CD4-positive, CD25-positive, alpha-beta regulatory T cell (primary cell): ENCODE measurements at regions not wholly inside any gene's neighbourhood (a gene's known extent, or its start where the extent isn't known, plus 50 kb on each side); places are given as distances from the start of the nearest gene placed in this dataset.
A peak's percentile ranks its signal among the peaks of the same experiment; 100 is the strongest.

Experiments
- ATAC-seq, 2 donors: fragments of 150-1000 bp; cut with Tn5 transposase; one replicate each; pipeline ENCODE4 v1.10.0; 2021; ENCODE audit warnings: low read depth in 2 of 2, moderate number of reproducible peaks in 2 of 2, moderate library complexity in 1 of 2
- DNase-seq, 3 donors: peaks; one replicate each; pipeline versions ENCODE4 v3.0.0 to v3.0.0-alpha.2; 2012 to 2022; ENCODE audit warnings: mixed read lengths in 1 of 3
- H3K27ac ChIP-seq: one replicate; pipeline ENCODE4 v1.7.0; 2013; ENCODE audit warnings: mild to moderate bottlenecking, low read length; ENCODE audit not compliant: insufficient read depth, poor library complexity, severe bottlenecking
- H3K27me3 ChIP-seq: one replicate; pipeline ENCODE4 v1.7.0; 2013; ENCODE audit warnings: low read length; ENCODE audit not compliant: control insufficient read depth, insufficient read depth
- H3K36me3 ChIP-seq: one replicate; pipeline ENCODE4 v1.7.0; 2013; ENCODE audit warnings: mild to moderate bottlenecking, low read length, moderate library complexity; ENCODE audit not compliant: control insufficient read depth, insufficient read depth
- H3K4me1 ChIP-seq: 2 replicates; pipeline ENCODE4 v1.7.0; 2013; ENCODE audit warnings: mild to moderate bottlenecking, low read length; ENCODE audit not compliant: insufficient read depth, control insufficient read depth, poor library complexity, severe bottlenecking
- H3K4me3 ChIP-seq: one replicate; pipeline ENCODE4 v1.7.0; 2013; ENCODE audit warnings: low read depth, mild to moderate bottlenecking, low read length, moderate library complexity
- H3K9me3 ChIP-seq, 2 experiments: 1 replicate in 1 of 2; 2 replicates in 1 of 2; pipeline ENCODE4 v1.7.0; 2013; ENCODE audit warnings: low read length in 2 of 2, mild to moderate bottlenecking in 1 of 2, moderate library complexity in 1 of 2; ENCODE audit not compliant: control insufficient read depth in 2 of 2
- H3K27ac Mint-ChIP-seq, 3 donors: one replicate each; pipeline ENCODE4 v1.8.0; 2020 to 2022; ENCODE audit warnings: mild to moderate bottlenecking in 3 of 3, mixed read lengths in 3 of 3, moderate library complexity in 2 of 3
- H3K27me3 Mint-ChIP-seq: one replicate; pipeline ENCODE4 v1.8.0; 2022; ENCODE audit warnings: mild to moderate bottlenecking, mixed read lengths
- H3K36me3 Mint-ChIP-seq: one replicate; pipeline ENCODE4 v1.8.0; 2020; ENCODE audit warnings: mixed read lengths
- H3K4me1 Mint-ChIP-seq, 4 donors: one replicate each; pipeline ENCODE4 v1.8.0; 2020 to 2022; ENCODE audit warnings: mixed read lengths in 4 of 4, mild to moderate bottlenecking in 1 of 4
- H3K4me3 Mint-ChIP-seq, 4 donors: one replicate each; pipeline ENCODE4 v1.8.0; 2020 to 2022; ENCODE audit warnings: mild to moderate bottlenecking in 4 of 4, mixed read lengths in 4 of 4, moderate library complexity in 3 of 4
- H3K9me3 Mint-ChIP-seq, 7 donors: one replicate each; pipeline ENCODE4 v1.8.0; 2020 to 2022; ENCODE audit warnings: mixed read lengths in 7 of 7, mild to moderate bottlenecking in 3 of 7, moderate library complexity in 2 of 7

- H3K27me3 Mint-ChIP-seq = no peaks in the 10 kb centered on the region
- Histone ChIP-seq H3K36me3 (no peaks in the 10 kb centered on the region), H3K27ac (no peak overlapping the region), H3K27me3 (no peaks in the 10 kb centered on the region), H3K4me3 (no peak overlapping the region), H3K9me3 (peaks cover 0 to 15% of the 10 kb centered on the region in 2 experiments), H3K4me1 (no peaks in the 10 kb centered on the region)
- peaks cover 0 to 15% (median 5%) of the 10 kb centered on the region in 7 donors for H3K9me3 Mint-ChIP-seq
- ATAC-seq (no peak), DNase-seq (no peak)
- H3K4me1 Mint-ChIP-seq = no peaks in the 10 kb centered on the region
- no peaks in the 10 kb centered on the region for H3K36me3 Mint-ChIP-seq
- H3K4me3 Mint-ChIP-seq = no peak overlapping the region
- no peak overlapping the region for H3K27ac Mint-ChIP-seq
Observed at GRCh38 chr13:68063181-68063580, 833.0 kb upstream of the PCDH9 start.

- Mint-ChIP-seq H3K4me3 (no peak overlapping the region), H3K36me3 (no peaks in the 10 kb centered on the region), H3K9me3 (peaks cover 0 to 24% (median 3%) of the 10 kb centered on the region in 7 donors), H3K27me3 (no peaks in the 10 kb centered on the region), H3K27ac (no peak overlapping the region), H3K4me1 (no peaks in the 10 kb centered on the region)
- no peaks in the 10 kb centered on the region for H3K4me1 ChIP-seq
- no peak overlapping the region for H3K27ac ChIP-seq
- H3K36me3 ChIP-seq = no peaks in the 10 kb centered on the region
- DNase-seq = no peak
- H3K27me3 ChIP-seq = no peaks in the 10 kb centered on the region
- H3K9me3 ChIP-seq = peaks cover 0 to 6% of the 10 kb centered on the region in 2 experiments
- no peak for ATAC-seq
- no peak overlapping the region for H3K4me3 ChIP-seq
Observed at GRCh38 chr13:68057836-68058235, 827.7 kb upstream of the PCDH9 start.

GRCh38 chr13:68056816-68057710 lies 826.9 kb upstream of the PCDH9 start:
- no peak overlapping the region for H3K27ac Mint-ChIP-seq
- H3K36me3 ChIP-seq = no peaks in the 10 kb centered on the region
- no peaks in the 10 kb centered on the region for H3K27me3 ChIP-seq
- H3K4me3 ChIP-seq = no peak overlapping the region
- H3K27me3 Mint-ChIP-seq = no peaks in the 10 kb centered on the region
- DNase-seq = no peak
- no peak overlapping the region for H3K27ac ChIP-seq
- H3K4me1 Mint-ChIP-seq = no peaks in the 10 kb centered on the region
- H3K9me3 Mint-ChIP-seq = peaks cover 0 to 23% (median 3%) of the 10 kb centered on the region in 7 donors
- H3K4me1 ChIP-seq = no peaks in the 10 kb centered on the region
- no peak for ATAC-seq
- no peaks in the 10 kb centered on the region for H3K36me3 Mint-ChIP-seq
- H3K4me3 Mint-ChIP-seq = peak overlapping the region in 1 of 4 donors; percentile 11
- peaks cover 0 to 6% of the 10 kb centered on the region in 2 experiments for H3K9me3 ChIP-seq

- no peaks in the 10 kb centered on the region for H3K36me3 ChIP-seq
- Mint-ChIP-seq H3K4me1 (no peaks in the 10 kb centered on the region), H3K27me3 (no peaks in the 10 kb centered on the region), H3K4me3 (no peak overlapping the region), H3K9me3 (peaks cover 0 to 31% (median 4%) of the 10 kb centered on the region in 7 donors), H3K27ac (no peak overlapping the region), H3K36me3 (no peaks in the 10 kb centered on the region)
- no peak for DNase-seq
- peaks cover 0 to 4% of the 10 kb centered on the region in 2 experiments for H3K9me3 ChIP-seq
- no peaks in the 10 kb centered on the region for H3K4me1 ChIP-seq
- H3K27ac ChIP-seq = no peak overlapping the region
- H3K27me3 ChIP-seq = no peaks in the 10 kb centered on the region
- ATAC-seq = no peak
- no peak overlapping the region for H3K4me3 ChIP-seq
Observed at GRCh38 chr13:68051910-68052309, 821.8 kb upstream of the PCDH9 start.

- Histone ChIP-seq H3K36me3 (no peaks in the 10 kb centered on the region), H3K27ac (no peak overlapping the region), H3K4me3 (no peak overlapping the region), H3K27me3 (no peaks in the 10 kb centered on the region), H3K9me3 (peaks cover 0 to 4% of the 10 kb centered on the region in 2 experiments), H3K4me1 (no peaks in the 10 kb centered on the region)
- no peak for ATAC-seq
- Mint-ChIP-seq H3K27me3 (no peaks in the 10 kb centered on the region), H3K36me3 (no peaks in the 10 kb centered on the region), H3K4me1 (no peaks in the 10 kb centered on the region), H3K27ac (no peak overlapping the region), H3K9me3 (peaks cover 0 to 27% (median 2%) of the 10 kb centered on the region in 7 donors), H3K4me3 (no peak overlapping the region)
- DNase-seq = no peak
Observed at GRCh38 chr13:68050761-68051160, 820.6 kb upstream of the PCDH9 start.

- H3K4me1 Mint-ChIP-seq = no peaks in the 10 kb centered on the region
- no peak overlapping the region for H3K27ac ChIP-seq
- DNase-seq (no peak), ATAC-seq (no peak)
- no peak overlapping the region for H3K27ac Mint-ChIP-seq
- H3K36me3 ChIP-seq = no peaks in the 10 kb centered on the region
- no peaks in the 10 kb centered on the region for H3K36me3 Mint-ChIP-seq
- no peak overlapping the region for H3K4me3 Mint-ChIP-seq
- peaks cover 0 to 8% of the 10 kb centered on the region in 2 experiments for H3K9me3 ChIP-seq
- H3K4me1 ChIP-seq = no peaks in the 10 kb centered on the region
- H3K4me3 ChIP-seq = no peak overlapping the region
- H3K9me3 Mint-ChIP-seq = peaks cover 0 to 32% (median 4%) of the 10 kb centered on the region in 7 donors
- no peaks in the 10 kb centered on the region for H3K27me3 ChIP-seq
- H3K27me3 Mint-ChIP-seq = no peaks in the 10 kb centered on the region
Observed at GRCh38 chr13:68048802-68049359, 818.7 kb upstream of the PCDH9 start.

- ATAC-seq (no peak), DNase-seq (no peak)
- Mint-ChIP-seq H3K4me1 (no peaks in the 10 kb centered on the region), H3K27ac (no peak overlapping the region), H3K27me3 (no peaks in the 10 kb centered on the region), H3K36me3 (no peaks in the 10 kb centered on the region), H3K4me3 (no peak overlapping the region), H3K9me3 (peaks cover 0 to 40% (median 7%) of the 10 kb centered on the region in 7 donors)
- no peaks in the 10 kb centered on the region for H3K36me3 ChIP-seq
- H3K27me3 ChIP-seq = no peaks in the 10 kb centered on the region
- H3K9me3 ChIP-seq = peaks cover 0 to 8% of the 10 kb centered on the region in 2 experiments
- no peak overlapping the region for H3K4me3 ChIP-seq
- H3K27ac ChIP-seq = no peak overlapping the region
- no peaks in the 10 kb centered on the region for H3K4me1 ChIP-seq
Observed at GRCh38 chr13:68047889-68048288, 817.8 kb upstream of the PCDH9 start.
